Natural killer cell (primary cell): ENCODE measurements at regions not wholly inside any gene's neighbourhood (a gene's known extent, or its start where the extent isn't known, plus 50 kb on each side); places are given as distances from the start of the nearest gene placed in this dataset.

Experiments
- ATAC-seq, 3 donors: fragments of 150-1000 bp in 2 of 3; fragments of 200-7000 bp in 1 of 3; cut with Tn5 transposase; 1 replicate in 1 of 3; 2 replicates in 2 of 3; pipeline ENCODE4 v1.10.0; 2021; ENCODE audit warnings: mild to moderate bottlenecking in 2 of 3, moderate library complexity in 2 of 3
- DNase-seq, 2 donors: peaks; one replicate each; pipeline versions ENCODE4 v3.0.0 to v3.0.0-alpha.2; 2013 to 2021; ENCODE audit warnings: mixed read lengths in 1 of 2
- H3K27ac ChIP-seq: one replicate; pipeline ENCODE4 v1.5.1; 2013; ENCODE audit warnings: mild to moderate bottlenecking, low read length
- H3K27me3 ChIP-seq: one replicate; pipeline ENCODE4 v1.6.1; 2013; ENCODE audit warnings: low read length; ENCODE audit not compliant: control insufficient read depth, insufficient read depth
- H3K36me3 ChIP-seq: one replicate; pipeline ENCODE4 v1.6.1; 2013; ENCODE audit warnings: low read length; ENCODE audit not compliant: control insufficient read depth, insufficient read depth
- H3K4me1 ChIP-seq: one replicate; pipeline ENCODE4 v1.6.1; 2013; ENCODE audit warnings: low read length; ENCODE audit not compliant: control insufficient read depth, insufficient read depth
- H3K4me3 ChIP-seq: one replicate; pipeline ENCODE4 v1.5.1; 2013; ENCODE audit warnings: low read length
- H3K9me3 ChIP-seq: one replicate; pipeline ENCODE4 v1.6.1; 2013; ENCODE audit warnings: low read length; ENCODE audit not compliant: control insufficient read depth, insufficient read depth
- H3K27ac Mint-ChIP-seq, 2 donors: one replicate each; pipeline ENCODE4 v1.8.0; 2022; ENCODE audit warnings: mild to moderate bottlenecking in 2 of 2, mixed read lengths in 2 of 2, moderate library complexity in 1 of 2
- H3K27me3 Mint-ChIP-seq, 2 donors: one replicate each; pipeline ENCODE4 v1.8.0; 2022; ENCODE audit warnings: low read depth in 2 of 2, mixed read lengths in 2 of 2
- H3K36me3 Mint-ChIP-seq: one replicate; pipeline ENCODE4 v1.8.0; 2022; ENCODE audit warnings: mixed read lengths
- H3K4me1 Mint-ChIP-seq, 2 donors: one replicate each; pipeline ENCODE4 v1.8.0; 2022; ENCODE audit warnings: mixed read lengths in 2 of 2
- H3K4me3 Mint-ChIP-seq: one replicate; pipeline ENCODE4 v1.8.0; 2022; ENCODE audit warnings: mild to moderate bottlenecking, moderate library complexity, mixed read lengths
- H3K9me3 Mint-ChIP-seq, 2 donors: one replicate each; pipeline ENCODE4 v1.8.0; 2022; ENCODE audit warnings: mixed read lengths in 2 of 2
- WGBS: methylation state at CpG from one replicate; pipeline ENCODE4 v1.1.7; 2013; ENCODE audit warnings: missing lambda C conversion rate; ENCODE audit not compliant: insufficient coverage; 5-methylcytosine and 5-hydroxymethylcytosine counted together
- intact Hi-C: fragments of 100-400 bp; cut with micrococcal nuclease; formaldehyde crosslinking; loops from one replicate; pipeline ENCODE4 v1.14.2; 2022
- TF ChIP-seq, protein P1 (sequence below): fragments of 200-600 bp; IDR thresholded peaks from one replicate; pipeline ENCODE4 v1.8.0; 2022; ENCODE audit warnings: antibody characterized with exemption

DNA sequence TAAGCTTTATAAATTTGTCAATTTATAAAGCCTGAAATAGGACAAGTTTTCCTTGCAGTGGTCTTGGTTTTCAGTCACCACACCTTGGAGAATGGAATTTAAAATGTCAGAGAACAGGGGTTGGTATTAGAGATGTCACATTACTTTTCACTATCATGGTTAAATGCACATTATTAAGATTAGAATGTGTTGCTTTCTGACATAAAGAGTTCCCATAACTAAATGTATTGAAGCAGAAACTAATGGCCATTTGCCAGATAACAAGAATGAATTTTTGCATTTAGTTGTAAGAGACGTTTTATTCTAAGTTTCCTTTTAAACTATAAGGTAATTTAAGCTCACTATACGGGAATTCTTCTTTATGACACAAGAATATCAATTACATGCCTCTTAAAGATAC, 172.3 kb downstream of the ARL4A start:
- Histone ChIP-seq H3K27me3 (no peaks in the 10 kb centered on the region), H3K27ac (no peak overlapping the region), H3K4me1 (no peaks in the 10 kb centered on the region), H3K36me3 (no peaks in the 10 kb centered on the region), H3K9me3 (no peaks in the 10 kb centered on the region), H3K4me3 (no peak overlapping the region)
- no peak for ATAC-seq
- H3K4me3 Mint-ChIP-seq, result no peak overlapping the region
- no peak overlapping the region for H3K27ac Mint-ChIP-seq
- TF ChIP-seq, protein P1, sequence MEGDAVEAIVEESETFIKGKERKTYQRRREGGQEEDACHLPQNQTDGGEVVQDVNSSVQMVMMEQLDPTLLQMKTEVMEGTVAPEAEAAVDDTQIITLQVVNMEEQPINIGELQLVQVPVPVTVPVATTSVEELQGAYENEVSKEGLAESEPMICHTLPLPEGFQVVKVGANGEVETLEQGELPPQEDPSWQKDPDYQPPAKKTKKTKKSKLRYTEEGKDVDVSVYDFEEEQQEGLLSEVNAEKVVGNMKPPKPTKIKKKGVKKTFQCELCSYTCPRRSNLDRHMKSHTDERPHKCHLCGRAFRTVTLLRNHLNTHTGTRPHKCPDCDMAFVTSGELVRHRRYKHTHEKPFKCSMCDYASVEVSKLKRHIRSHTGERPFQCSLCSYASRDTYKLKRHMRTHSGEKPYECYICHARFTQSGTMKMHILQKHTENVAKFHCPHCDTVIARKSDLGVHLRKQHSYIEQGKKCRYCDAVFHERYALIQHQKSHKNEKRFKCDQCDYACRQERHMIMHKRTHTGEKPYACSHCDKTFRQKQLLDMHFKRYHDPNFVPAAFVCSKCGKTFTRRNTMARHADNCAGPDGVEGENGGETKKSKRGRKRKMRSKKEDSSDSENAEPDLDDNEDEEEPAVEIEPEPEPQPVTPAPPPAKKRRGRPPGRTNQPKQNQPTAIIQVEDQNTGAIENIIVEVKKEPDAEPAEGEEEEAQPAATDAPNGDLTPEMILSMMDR, result no peak
- H3K36me3 Mint-ChIP-seq, result no peaks in the 10 kb centered on the region
- no peaks in the 10 kb centered on the region for H3K4me1 Mint-ChIP-seq
- intact Hi-C loops, result no loop called here
- DNase-seq, result no peak
- H3K27me3 Mint-ChIP-seq, result no peaks in the 10 kb centered on the region
- WGBS, result no CpG with 5 or more reads among the region's 2 CpGs
- peaks cover 0 to 2% of the 10 kb centered on the region in 2 donors for H3K9me3 Mint-ChIP-seq

DNA sequence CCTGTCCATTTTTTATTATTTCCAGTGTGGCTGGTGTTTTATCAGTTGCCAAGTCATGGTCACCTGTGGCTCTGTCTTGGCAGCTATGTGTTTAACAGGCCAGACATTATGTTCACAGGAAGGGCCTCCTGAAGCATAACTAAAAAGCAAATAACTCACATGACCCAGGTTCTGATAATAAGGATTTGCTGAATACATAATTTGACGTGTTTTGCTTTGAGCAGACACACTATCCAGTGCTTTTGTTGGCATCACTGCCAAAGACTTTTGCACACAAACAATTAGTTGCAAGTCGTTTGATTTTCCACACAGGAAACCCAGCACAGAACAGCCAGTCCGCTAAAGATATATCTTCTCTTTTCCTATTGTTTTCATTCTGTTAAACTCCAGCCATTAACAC, 173.6 kb downstream of the ARL4A start:
- Histone ChIP-seq H3K4me3 (no peak overlapping the region), H3K4me1 (no peaks in the 10 kb centered on the region), H3K27ac (no peak overlapping the region), H3K36me3 (no peaks in the 10 kb centered on the region), H3K27me3 (no peaks in the 10 kb centered on the region), H3K9me3 (no peaks in the 10 kb centered on the region)
- ATAC-seq (no peak), DNase-seq (no peak)
- no peaks in the 10 kb centered on the region for H3K36me3 Mint-ChIP-seq
- no peak overlapping the region for H3K27ac Mint-ChIP-seq
- no peaks in the 10 kb centered on the region for H3K27me3 Mint-ChIP-seq
- intact Hi-C loops, result no loop called here
- peaks cover 0 to 2% of the 10 kb centered on the region in 2 donors for H3K9me3 Mint-ChIP-seq
- TF ChIP-seq, protein P1, result no peak
- no peaks in the 10 kb centered on the region for H3K4me1 Mint-ChIP-seq
- 38% methylated on average over 3 of the region's 3 CpGs for whole genome bisulfite sequencing
- no peak overlapping the region for H3K4me3 Mint-ChIP-seq

DNA sequence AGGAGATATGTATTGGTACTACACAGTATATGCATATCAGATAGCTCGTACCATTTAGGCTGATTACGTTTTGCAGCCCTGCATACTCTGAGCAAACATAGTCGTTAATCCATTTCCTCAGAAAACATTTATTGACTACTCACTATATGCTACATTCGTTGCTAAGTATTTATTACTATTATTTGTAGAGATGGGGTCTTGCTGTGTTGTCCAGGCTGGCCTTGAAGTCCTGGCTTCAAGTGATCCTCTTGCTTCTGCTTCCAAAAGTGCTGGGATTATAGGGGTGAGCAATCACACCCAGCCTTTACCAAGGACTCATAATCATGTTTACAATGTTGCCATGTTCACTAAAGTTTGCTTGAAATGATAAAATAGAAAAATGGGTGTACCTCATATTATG, 174.7 kb downstream of the ARL4A start:
- Histone ChIP-seq H3K27me3 (no peaks in the 10 kb centered on the region), H3K4me3 (no peak overlapping the region), H3K9me3 (no peaks in the 10 kb centered on the region), H3K27ac (no peak overlapping the region), H3K4me1 (no peaks in the 10 kb centered on the region), H3K36me3 (no peaks in the 10 kb centered on the region)
- TF ChIP-seq, protein P1, result no peak
- 96% methylated on average over 3 of the region's 4 CpGs for WGBS
- ATAC-seq (no peak), DNase-seq (no peak)
- Mint-ChIP-seq H3K4me3 (no peak overlapping the region), H3K9me3 (peaks cover 0 to 2% of the 10 kb centered on the region in 2 donors), H3K27ac (no peak overlapping the region), H3K4me1 (no peaks in the 10 kb centered on the region), H3K27me3 (no peaks in the 10 kb centered on the region), H3K36me3 (no peaks in the 10 kb centered on the region)
- intact Hi-C loops, result no loop called here

DNA sequence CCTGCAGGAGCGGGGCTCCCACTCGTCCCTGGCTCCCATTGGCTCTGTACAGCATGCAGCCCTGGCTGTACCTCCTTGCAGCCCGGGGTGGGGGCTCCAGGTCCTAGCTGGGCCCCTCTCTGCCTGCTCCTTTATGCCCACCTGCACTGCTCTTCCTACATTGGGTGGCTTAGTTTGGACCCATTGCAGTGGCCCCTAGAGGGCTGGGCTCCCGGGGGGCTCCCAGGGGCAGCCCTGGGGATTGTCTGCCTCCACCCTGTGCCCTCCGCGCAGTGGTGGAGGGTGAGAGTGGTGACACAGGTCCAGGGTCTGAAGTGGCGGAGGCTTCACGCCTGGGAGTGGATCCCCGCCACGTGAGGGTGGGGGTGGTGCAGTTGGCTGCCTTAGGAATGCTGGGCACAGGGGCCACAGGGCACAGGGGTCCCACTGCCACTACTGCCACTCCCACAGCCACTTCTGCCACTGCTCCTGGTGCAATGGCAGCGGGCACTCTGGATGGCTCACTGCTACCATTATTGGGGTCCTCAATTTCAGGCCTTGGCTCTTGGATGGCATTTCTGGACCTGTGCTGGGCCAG, 177.1 kb downstream of the ARL4A start:
- no peaks in the 10 kb centered on the region for H3K27me3 ChIP-seq
- peaks cover 0 to 2% of the 10 kb centered on the region in 2 donors for H3K9me3 Mint-ChIP-seq
- ATAC-seq (peak in 1 of 3 donors; percentile 10), DNase-seq (no peak)
- no peaks in the 10 kb centered on the region for H3K36me3 ChIP-seq
- intact Hi-C loops, result no loop called here
- H3K9me3 ChIP-seq, result no peaks in the 10 kb centered on the region
- H3K4me1 Mint-ChIP-seq, result no peaks in the 10 kb centered on the region
- H3K27me3 Mint-ChIP-seq, result no peaks in the 10 kb centered on the region
- H3K4me3 Mint-ChIP-seq, result no peak overlapping the region
- no peaks in the 10 kb centered on the region for H3K4me1 ChIP-seq
- H3K27ac Mint-ChIP-seq, result no peak overlapping the region
- H3K36me3 Mint-ChIP-seq, result no peaks in the 10 kb centered on the region
- WGBS, result 88% methylated on average over 11 of the region's 11 CpGs
- no peak overlapping the region for H3K27ac ChIP-seq
- H3K4me3 ChIP-seq, result no peak overlapping the region
- TF ChIP-seq, protein P1, result no peak
